NB4 (cell line): ENCODE measurements at regions not wholly inside any gene's neighbourhood (a gene's known extent, or its start where the extent isn't known, plus 50 kb on each side); places are given as distances from the start of the nearest gene placed in this dataset.

Experiments used
- DNase-seq: peaks from one replicate; pipeline ENCODE4 v3.0.0; 2010; ENCODE audit warnings: low read depth
- H3K4me3 ChIP-seq: one replicate; pipeline ENCODE4 v1.5.1; 2011; ENCODE audit warnings: mild to moderate bottlenecking, low read depth, low read length, moderate library complexity
- MAX ChIP-seq: IDR thresholded peaks from 2 replicates; pipeline ENCODE4 v1.6.1; 2011; ENCODE audit warnings: low read depth, low read length
- MYC ChIP-seq: IDR thresholded peaks from 2 replicates; pipeline ENCODE4 v1.6.1; 2011; ENCODE audit warnings: low read depth, low read length
- POLR2A ChIP-seq: IDR thresholded peaks from 2 replicates; pipeline ENCODE4 v1.6.1; 2011; ENCODE audit warnings: mild to moderate bottlenecking; ENCODE audit not compliant: insufficient read length; ENCODE audit errors: extremely low read depth
- TF ChIP-seq, protein P1 (sequence below): IDR thresholded peaks from one replicate; pipeline ENCODE4 v1.5.1; 2012; ENCODE audit warnings: low read depth, low read length

DNA sequence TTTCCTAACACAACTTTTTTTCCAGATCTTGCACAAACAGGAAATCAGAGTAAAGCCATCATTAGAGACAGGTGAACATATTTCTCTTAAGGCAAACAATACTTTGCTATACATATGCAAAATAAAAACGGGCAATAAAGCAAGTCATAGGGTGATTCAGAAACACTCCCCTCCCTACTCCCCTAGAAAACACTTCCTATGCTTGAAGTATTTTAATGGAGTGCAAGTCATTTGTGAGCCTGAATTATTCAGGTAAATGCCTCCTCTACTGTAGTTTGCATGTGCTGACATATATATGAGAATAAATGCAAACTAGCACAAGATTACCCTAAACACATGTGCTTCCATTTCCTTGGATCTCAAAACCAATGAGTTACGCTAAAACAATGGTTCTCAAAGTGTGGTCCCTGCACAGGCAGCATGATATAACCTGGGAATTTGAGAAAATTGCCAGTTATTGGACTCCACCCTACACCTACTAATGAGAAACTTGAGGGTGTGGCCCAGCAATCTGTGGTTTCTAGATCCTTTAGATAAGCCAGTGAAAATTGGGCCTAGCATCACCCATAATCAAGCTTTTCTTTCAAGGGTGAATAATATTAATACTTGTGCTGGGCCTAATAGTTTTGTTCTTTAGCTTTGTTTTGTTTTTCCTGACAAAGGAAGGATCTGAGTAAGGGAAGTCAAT, 159.7 kb upstream of the BMP4 start:
- TF ChIP-seq MYC = no peak
- TF ChIP-seq POLR2A = no peak
- no peak for TF ChIP-seq MAX
- TF ChIP-seq, protein P1, sequence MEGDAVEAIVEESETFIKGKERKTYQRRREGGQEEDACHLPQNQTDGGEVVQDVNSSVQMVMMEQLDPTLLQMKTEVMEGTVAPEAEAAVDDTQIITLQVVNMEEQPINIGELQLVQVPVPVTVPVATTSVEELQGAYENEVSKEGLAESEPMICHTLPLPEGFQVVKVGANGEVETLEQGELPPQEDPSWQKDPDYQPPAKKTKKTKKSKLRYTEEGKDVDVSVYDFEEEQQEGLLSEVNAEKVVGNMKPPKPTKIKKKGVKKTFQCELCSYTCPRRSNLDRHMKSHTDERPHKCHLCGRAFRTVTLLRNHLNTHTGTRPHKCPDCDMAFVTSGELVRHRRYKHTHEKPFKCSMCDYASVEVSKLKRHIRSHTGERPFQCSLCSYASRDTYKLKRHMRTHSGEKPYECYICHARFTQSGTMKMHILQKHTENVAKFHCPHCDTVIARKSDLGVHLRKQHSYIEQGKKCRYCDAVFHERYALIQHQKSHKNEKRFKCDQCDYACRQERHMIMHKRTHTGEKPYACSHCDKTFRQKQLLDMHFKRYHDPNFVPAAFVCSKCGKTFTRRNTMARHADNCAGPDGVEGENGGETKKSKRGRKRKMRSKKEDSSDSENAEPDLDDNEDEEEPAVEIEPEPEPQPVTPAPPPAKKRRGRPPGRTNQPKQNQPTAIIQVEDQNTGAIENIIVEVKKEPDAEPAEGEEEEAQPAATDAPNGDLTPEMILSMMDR = no peak
- no peak overlapping the region for H3K4me3 ChIP-seq
- DNase-seq = no peak

DNA sequence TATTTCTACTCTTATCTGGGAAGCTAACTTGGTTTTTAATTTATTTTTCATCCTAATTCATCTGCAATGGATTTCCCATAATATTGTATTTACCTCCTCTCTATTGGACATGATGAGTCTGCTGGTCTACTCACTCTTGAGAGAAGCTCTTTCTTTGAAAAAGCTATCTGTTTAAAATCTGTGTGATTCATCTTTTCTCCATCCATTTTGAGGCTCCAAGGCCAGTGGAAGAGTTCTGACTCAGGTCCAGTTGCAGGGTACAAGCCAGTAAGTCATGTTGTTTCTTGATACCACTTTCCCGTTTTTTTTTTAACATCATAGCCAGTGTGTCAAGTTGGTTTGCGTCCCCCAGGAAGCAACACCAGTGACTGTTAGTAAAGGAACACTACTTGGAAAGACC, 160.3 kb upstream of the BMP4 start:
- no peak for TF ChIP-seq MYC
- no peak for TF ChIP-seq MAX
- TF ChIP-seq, protein P1 = no peak
- no peak for TF ChIP-seq POLR2A
- no peak for DNase-seq
- no peak overlapping the region for H3K4me3 ChIP-seq

DNA sequence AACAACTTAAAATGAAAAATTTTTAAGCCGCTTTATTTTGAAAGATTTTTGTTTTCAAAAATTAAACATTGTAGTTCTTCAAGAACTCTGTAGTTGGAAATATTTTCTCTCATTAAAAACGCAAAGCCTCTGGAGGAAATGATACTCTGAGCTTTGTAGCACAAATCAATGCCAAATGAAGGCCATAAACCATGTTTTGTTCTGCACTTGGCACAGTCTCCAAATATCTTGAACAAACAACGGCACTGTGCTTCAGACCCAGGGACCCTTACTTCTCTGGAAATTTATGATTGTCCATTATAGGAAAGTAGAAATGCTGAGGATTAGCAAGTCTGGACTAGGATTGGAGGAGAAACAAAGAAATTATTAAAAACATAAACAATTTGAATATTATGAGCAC, 160.8 kb upstream of the BMP4 start:
- TF ChIP-seq MYC = no peak
- TF ChIP-seq POLR2A = no peak
- TF ChIP-seq, protein P1 = no peak
- no peak for TF ChIP-seq MAX
- no peak for DNase-seq
- no peak overlapping the region for H3K4me3 ChIP-seq

GRCh38 chr14:54117924-54118323, 161.3 kb upstream of the BMP4 start:
- TF ChIP-seq POLR2A = no peak
- DNase-seq = no peak
- no peak overlapping the region for H3K4me3 ChIP-seq

GRCh38 chr14:54120260-54120659, 163.6 kb upstream of the BMP4 start:
- no peak overlapping the region for H3K4me3 ChIP-seq
- DNase-seq = no peak
- TF ChIP-seq POLR2A (no peak), MYC (no peak), MAX (no peak)
- TF ChIP-seq, protein P1 = no peak

DNA sequence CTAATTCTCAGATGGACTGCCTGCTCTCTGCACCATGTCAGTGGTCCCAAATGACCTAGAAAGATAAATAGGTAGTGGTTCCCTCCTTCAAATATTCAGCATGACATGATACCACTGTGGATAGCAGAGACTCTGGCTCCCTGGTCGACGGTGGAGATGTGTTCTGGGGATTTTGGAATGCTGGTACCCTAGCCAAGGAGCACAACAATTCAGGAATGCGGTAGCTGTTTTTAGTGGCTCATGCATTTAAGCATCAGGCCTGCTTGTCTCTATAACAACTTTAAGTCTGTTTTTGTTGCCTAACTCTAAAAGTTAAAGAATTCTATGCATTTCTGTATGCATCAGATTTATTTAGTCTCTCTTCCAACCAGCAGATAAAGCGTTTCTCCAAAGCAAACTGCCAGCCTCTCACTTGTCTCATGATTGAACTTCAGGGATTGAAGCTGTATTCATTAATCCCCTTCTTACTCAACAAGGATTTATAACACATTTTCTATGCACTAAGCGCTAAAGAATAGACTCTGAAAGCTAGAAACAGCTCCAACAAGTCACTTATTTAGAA, 164.9 kb upstream of the BMP4 start:
- no peak overlapping the region for H3K4me3 ChIP-seq
- no peak for DNase-seq
- TF ChIP-seq MYC (no peak), POLR2A (no peak), MAX (no peak)
- TF ChIP-seq, protein P1 = no peak
